Natural killer cell (primary cell): ENCODE measurements at regions not wholly inside any gene's neighbourhood (a gene's known extent, or its start where the extent isn't known, plus 50 kb on each side); places are given as distances from the start of the nearest gene placed in this dataset.

Experiments used
- ATAC-seq, 3 donors: fragments of 150-1000 bp in 2 of 3; fragments of 200-7000 bp in 1 of 3; cut with Tn5 transposase; 1 replicate in 1 of 3; 2 replicates in 2 of 3; pipeline ENCODE4 v1.10.0; 2021; ENCODE audit warnings: mild to moderate bottlenecking in 2 of 3, moderate library complexity in 2 of 3
- DNase-seq, 2 donors: peaks; one replicate each; pipeline versions ENCODE4 v3.0.0 to v3.0.0-alpha.2; 2013 to 2021; ENCODE audit warnings: mixed read lengths in 1 of 2
- H3K27ac ChIP-seq: one replicate; pipeline ENCODE4 v1.5.1; 2013; ENCODE audit warnings: mild to moderate bottlenecking, low read length
- H3K27me3 ChIP-seq: one replicate; pipeline ENCODE4 v1.6.1; 2013; ENCODE audit warnings: low read length; ENCODE audit not compliant: control insufficient read depth, insufficient read depth
- H3K36me3 ChIP-seq: one replicate; pipeline ENCODE4 v1.6.1; 2013; ENCODE audit warnings: low read length; ENCODE audit not compliant: control insufficient read depth, insufficient read depth
- H3K4me1 ChIP-seq: one replicate; pipeline ENCODE4 v1.6.1; 2013; ENCODE audit warnings: low read length; ENCODE audit not compliant: control insufficient read depth, insufficient read depth
- H3K4me3 ChIP-seq: one replicate; pipeline ENCODE4 v1.5.1; 2013; ENCODE audit warnings: low read length
- H3K9me3 ChIP-seq: one replicate; pipeline ENCODE4 v1.6.1; 2013; ENCODE audit warnings: low read length; ENCODE audit not compliant: control insufficient read depth, insufficient read depth
- H3K27ac Mint-ChIP-seq, 2 donors: one replicate each; pipeline ENCODE4 v1.8.0; 2022; ENCODE audit warnings: mild to moderate bottlenecking in 2 of 2, mixed read lengths in 2 of 2, moderate library complexity in 1 of 2
- H3K27me3 Mint-ChIP-seq, 2 donors: one replicate each; pipeline ENCODE4 v1.8.0; 2022; ENCODE audit warnings: low read depth in 2 of 2, mixed read lengths in 2 of 2
- H3K36me3 Mint-ChIP-seq: one replicate; pipeline ENCODE4 v1.8.0; 2022; ENCODE audit warnings: mixed read lengths
- H3K4me1 Mint-ChIP-seq, 2 donors: one replicate each; pipeline ENCODE4 v1.8.0; 2022; ENCODE audit warnings: mixed read lengths in 2 of 2
- H3K4me3 Mint-ChIP-seq: one replicate; pipeline ENCODE4 v1.8.0; 2022; ENCODE audit warnings: mild to moderate bottlenecking, moderate library complexity, mixed read lengths
- H3K9me3 Mint-ChIP-seq, 2 donors: one replicate each; pipeline ENCODE4 v1.8.0; 2022; ENCODE audit warnings: mixed read lengths in 2 of 2
- CTCF ChIP-seq: fragments of 200-600 bp; IDR thresholded peaks from one replicate; pipeline ENCODE4 v1.8.0; 2022; ENCODE audit warnings: antibody characterized with exemption
- whole genome bisulfite sequencing: methylation state at CpG from one replicate; pipeline ENCODE4 v1.1.7; 2013; ENCODE audit warnings: missing lambda C conversion rate; ENCODE audit not compliant: insufficient coverage; 5-methylcytosine and 5-hydroxymethylcytosine counted together
- intact Hi-C: fragments of 100-400 bp; cut with micrococcal nuclease; formaldehyde crosslinking; loops from one replicate; pipeline ENCODE4 v1.14.2; 2022

DNA sequence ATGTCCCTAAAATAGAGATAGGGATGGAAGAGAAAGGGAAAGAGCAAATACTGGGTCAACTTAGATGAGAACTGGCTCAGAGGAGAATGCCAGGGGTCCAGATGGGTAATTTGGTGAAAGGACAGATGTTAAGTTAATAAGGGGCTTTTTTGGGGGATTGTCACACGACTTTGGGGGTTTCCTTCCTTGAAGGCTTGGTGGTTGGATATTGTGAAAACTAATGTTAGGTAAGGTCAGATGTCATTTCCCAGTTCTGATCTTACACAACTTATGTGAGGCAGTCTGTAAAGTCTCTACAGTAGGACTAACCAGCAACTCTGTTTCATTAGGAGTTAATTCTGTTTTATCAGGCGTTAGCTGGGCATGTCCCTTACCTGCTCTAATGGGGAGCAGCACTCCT, 231.1 kb downstream of the NR2F2 start:
- no peak overlapping the region for H3K4me3 Mint-ChIP-seq

GRCh38 chr15:96564546-96564945, 234.0 kb downstream of the NR2F2 start:
- Mint-ChIP-seq H3K4me3 (no peak overlapping the region), H3K4me1 (no peaks in the 10 kb centered on the region), H3K27ac (no peak overlapping the region), H3K27me3 (peaks cover 0 to 10% of the 10 kb centered on the region in 2 donors), H3K36me3 (no peaks in the 10 kb centered on the region), H3K9me3 (peaks cover 0 to 2% of the 10 kb centered on the region in 2 donors)
- intact Hi-C loops = no loop called here
- ATAC-seq (no peak), DNase-seq (no peak)
- Histone ChIP-seq H3K9me3 (no peaks in the 10 kb centered on the region), H3K27ac (no peak overlapping the region), H3K27me3 (no peaks in the 10 kb centered on the region), H3K4me3 (no peak overlapping the region), H3K4me1 (no peaks in the 10 kb centered on the region), H3K36me3 (no peaks in the 10 kb centered on the region)
- WGBS = 75% methylated on average over 3 of the region's 3 CpGs
- no peak for TF ChIP-seq CTCF

More for the DNA sequence above, 231.1 kb downstream of the NR2F2 start:
- no peak for ATAC-seq
- no peaks in the 10 kb centered on the region for H3K27me3 ChIP-seq
- Mint-ChIP-seq H3K9me3 (peaks cover 0 to 2% of the 10 kb centered on the region in 2 donors), H3K36me3 (no peaks in the 10 kb centered on the region), H3K27me3 (peaks cover 0 to 10% of the 10 kb centered on the region in 2 donors), H3K4me1 (no peaks in the 10 kb centered on the region), H3K27ac (no peak overlapping the region)
- H3K4me1 ChIP-seq = no peaks in the 10 kb centered on the region
- intact Hi-C loops = no loop called here
- H3K27ac ChIP-seq = no peak overlapping the region
- no peak for TF ChIP-seq CTCF
- DNase-seq = no peak
- no peaks in the 10 kb centered on the region for H3K36me3 ChIP-seq
- H3K4me3 ChIP-seq = no peak overlapping the region
- no peaks in the 10 kb centered on the region for H3K9me3 ChIP-seq
- 55% methylated on average over 2 of the region's 2 CpGs for WGBS

DNA sequence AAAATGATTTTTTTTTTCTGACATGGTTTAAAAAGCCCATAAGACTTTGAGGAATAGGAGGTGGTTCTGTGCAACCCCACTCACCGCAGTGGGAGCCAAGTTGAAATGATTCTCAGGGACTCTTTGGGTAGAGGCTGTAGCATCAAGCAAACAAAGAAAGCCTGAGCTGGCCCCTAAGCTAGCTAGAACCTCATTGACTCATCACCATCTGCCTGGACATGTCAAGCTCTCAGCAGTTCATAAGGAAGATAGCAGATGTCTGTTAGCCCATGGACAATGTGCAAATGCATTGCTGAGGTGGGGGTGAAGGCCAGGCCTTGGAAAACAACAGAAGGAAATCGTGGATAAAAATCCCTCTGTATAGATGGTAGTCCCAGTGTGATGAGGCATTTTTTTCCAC, 234.8 kb downstream of the NR2F2 start:
- TF ChIP-seq CTCF = no peak
- no peak for ATAC-seq

DNA sequence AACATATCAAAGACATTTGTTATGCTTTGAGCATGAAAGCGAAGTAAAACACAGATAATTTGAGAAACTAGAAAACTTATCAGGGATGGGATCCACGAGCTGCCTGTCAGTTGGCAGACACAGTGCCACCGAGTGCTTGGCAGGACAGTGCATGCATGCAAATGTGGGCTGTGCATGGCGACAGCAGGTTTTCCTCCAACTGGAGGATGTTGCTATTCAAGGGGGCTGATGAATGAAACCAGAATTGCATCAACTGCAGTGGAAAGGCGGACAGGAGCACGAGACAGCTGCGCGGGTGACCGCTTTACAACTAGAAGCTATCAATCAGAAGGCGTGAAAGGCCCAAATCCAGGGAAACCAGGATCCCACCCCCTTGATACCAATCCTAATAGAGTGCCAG, 244.3 kb downstream of the NR2F2 start:
- Mint-ChIP-seq H3K4me3 (no peak overlapping the region), H3K36me3 (no peaks in the 10 kb centered on the region), H3K27ac (no peak overlapping the region), H3K9me3 (no peaks in the 10 kb centered on the region), H3K4me1 (no peaks in the 10 kb centered on the region), H3K27me3 (peaks cover 6 to 8% of the 10 kb centered on the region in 2 donors)
- WGBS = 88% methylated on average over 10 of the region's 10 CpGs
- no peak overlapping the region for H3K27ac ChIP-seq
- no peak for TF ChIP-seq CTCF
- H3K4me1 ChIP-seq = no peaks in the 10 kb centered on the region
- H3K36me3 ChIP-seq = no peaks in the 10 kb centered on the region
- H3K9me3 ChIP-seq = no peaks in the 10 kb centered on the region
- intact Hi-C loops = no loop called here
- H3K27me3 ChIP-seq = no peaks in the 10 kb centered on the region
- no peak overlapping the region for H3K4me3 ChIP-seq
- DNase-seq (no peak), ATAC-seq (no peak)

More for the DNA sequence above, 234.8 kb downstream of the NR2F2 start:
- H3K9me3 ChIP-seq = no peaks in the 10 kb centered on the region
- DNase-seq = no peak
- H3K4me1 ChIP-seq = no peaks in the 10 kb centered on the region
- intact Hi-C loops = no loop called here
- no peak overlapping the region for H3K27ac Mint-ChIP-seq
- no peak overlapping the region for H3K4me3 Mint-ChIP-seq
- H3K36me3 Mint-ChIP-seq = no peaks in the 10 kb centered on the region
- H3K4me3 ChIP-seq = no peak overlapping the region
- no peaks in the 10 kb centered on the region for H3K27me3 ChIP-seq
- H3K36me3 ChIP-seq = no peaks in the 10 kb centered on the region
- WGBS = 90% methylated on average over 1 of the region's 2 CpGs
- no peak overlapping the region for H3K27ac ChIP-seq
- H3K9me3 Mint-ChIP-seq = peaks cover 0 to 2% of the 10 kb centered on the region in 2 donors
- H3K27me3 Mint-ChIP-seq = peaks cover 0 to 10% of the 10 kb centered on the region in 2 donors
- no peaks in the 10 kb centered on the region for H3K4me1 Mint-ChIP-seq
